ENCODE measurements at regions not wholly inside any gene's neighbourhood (a gene's known extent, or its start where the extent isn't known, plus 50 kb on each side); places are given as distances from the start of the nearest gene placed in this dataset.

GRCh38 chr15:46670258-46670657 lies 1035.4 kb downstream of the SQOR start:
- ChIA-PET POLR2A (no interaction called here), CTCF (no interaction called here)
- Mint-ChIP-seq H3K9me3 (no peaks in the 10 kb centered on the region), H3K36me3 (no peaks in the 10 kb centered on the region), H3K27ac (no peak overlapping the region), H3K4me1 (no peaks in the 10 kb centered on the region), H3K4me3 (no peak overlapping the region), H3K27me3 (ENCODE audit: low read depth) (no peaks in the 10 kb centered on the region)
- no peak for TF ChIP-seq FOXK1 (CRISPR knock-in tag; IDR thresholded peaks at IDR 0.05)
- no peak for TF ChIP-seq MLX (CRISPR knock-in tag; IDR thresholded peaks at IDR 0.05)
- TF ChIP-seq ZBTB21 (CRISPR knock-in tag; IDR thresholded peaks at IDR 0.05; ENCODE audit: borderline replicate concordance) = no peak
- no peak for TF ChIP-seq ETV6 (CRISPR knock-in tag; IDR thresholded peaks at IDR 0.05)
- no peak for TF ChIP-seq TCF7 (CRISPR knock-in tag; IDR thresholded peaks at IDR 0.05; ENCODE audit: low read depth)
- TF ChIP-seq NFE2L1 (CRISPR knock-in tag; IDR thresholded peaks at IDR 0.05) = no peak
- no peak for TF ChIP-seq ZBTB43 (CRISPR knock-in tag; IDR thresholded peaks at IDR 0.05)
- no peak for TF ChIP-seq FOXP1 (CRISPR knock-in tag; IDR thresholded peaks at IDR 0.05; ENCODE audit: borderline replicate concordance)
- TF ChIP-seq ATF3 (CRISPR knock-in tag; conservative IDR thresholded peaks at IDR 0.05) = no peak
- TF ChIP-seq TEAD4 (CRISPR knock-in tag; IDR thresholded peaks at IDR 0.05) = no peak
- no peak for TF ChIP-seq MYBL2 (CRISPR knock-in tag; IDR thresholded peaks at IDR 0.05)
- TF ChIP-seq ARID4B (CRISPR knock-in tag; IDR thresholded peaks at IDR 0.05; ENCODE audit: borderline replicate concordance) = no peak
- no peak for TF ChIP-seq ESRRA (CRISPR knock-in tag; IDR thresholded peaks at IDR 0.05; ENCODE audit: borderline replicate concordance)
- no peak for TF ChIP-seq PRRX2 (CRISPR knock-in tag; IDR thresholded peaks at IDR 0.05)
- no peak for TF ChIP-seq ATF2 (CRISPR knock-in tag; IDR thresholded peaks at IDR 0.05; ENCODE audit: borderline replicate concordance, low read depth)
- TF ChIP-seq ZNF671 (CRISPR knock-in tag; IDR thresholded peaks at IDR 0.05) = no peak
- DNase-seq (ENCODE audit: low spot score) (no peak), ATAC-seq (no peak)

GRCh38 chr15:46671336-46671735 lies 1036.5 kb downstream of the SQOR start:
- no peaks in the 10 kb centered on the region for H3K9me3 Mint-ChIP-seq
- ATAC-seq (no peak), DNase-seq (ENCODE audit: low spot score) (no peak)
- H3K4me3 Mint-ChIP-seq = no peak overlapping the region
- H3K27me3 Mint-ChIP-seq (ENCODE audit: low read depth) = no peaks in the 10 kb centered on the region
- ChIA-PET CTCF (no interaction called here), POLR2A (no interaction called here)
- H3K27ac Mint-ChIP-seq = no peak overlapping the region
- no peaks in the 10 kb centered on the region for H3K36me3 Mint-ChIP-seq
- H3K4me1 Mint-ChIP-seq = no peaks in the 10 kb centered on the region; the same call in 1 of the 2 replicates
- TF ChIP-seq ZNF425 (CRISPR knock-in tag; conservative IDR thresholded peaks at IDR 0.05) (no peak), SMAD3 (CRISPR knock-in tag; IDR thresholded peaks at IDR 0.05; ENCODE audit: borderline replicate concordance) (no peak), RELA (CRISPR knock-in tag; IDR thresholded peaks at IDR 0.05; ENCODE audit: borderline replicate concordance) (no peak), JAZF1 (CRISPR knock-in tag; IDR thresholded peaks at IDR 0.05) (no peak), ATF1 (CRISPR knock-in tag; IDR thresholded peaks at IDR 0.05) (no peak), NR3C1 (CRISPR knock-in tag; conservative IDR thresholded peaks at IDR 0.05; ENCODE audit: low read depth) (no peak), TP53 (CRISPR knock-in tag; IDR thresholded peaks at IDR 0.05) (no peak), FOXP4 (CRISPR knock-in tag; IDR thresholded peaks at IDR 0.05) (no peak)

All from WTC11 (cell line).